ENCODE measurements at regions not wholly inside any gene's neighbourhood (a gene's known extent, or its start where the extent isn't known, plus 50 kb on each side); places are given as distances from the start of the nearest gene placed in this dataset.

DNA sequence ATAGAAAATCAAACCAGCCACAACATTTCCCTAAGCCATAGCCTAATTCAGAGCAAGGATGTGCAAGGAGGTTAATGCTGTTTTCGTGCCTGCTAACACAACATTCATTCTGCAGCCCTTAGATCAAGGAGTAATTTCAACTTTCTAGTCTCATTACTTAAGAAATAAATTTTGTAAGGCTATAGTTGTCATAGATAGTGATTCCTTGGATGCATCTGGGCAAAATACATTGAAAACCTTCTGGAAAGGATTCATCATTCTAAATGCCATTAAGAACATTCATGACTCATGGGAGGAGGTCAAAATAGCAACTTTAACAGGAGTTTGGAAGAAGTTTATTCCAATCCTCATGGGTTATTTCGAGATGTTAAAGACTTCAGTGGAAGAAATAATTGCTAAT, 283.2 kb downstream of the RPAP3 start:
- H3K27ac ChIP-seq, result no peak overlapping the region
- H3K4me1 ChIP-seq, result no peaks in the 10 kb centered on the region
- no peak for ATAC-seq
- H3K27me3 ChIP-seq (ENCODE audit: low read depth), result no peaks in the 10 kb centered on the region
- no peak overlapping the region for H3K4me3 ChIP-seq
- intact Hi-C loops (cut with DNase I), result no loop called here
- TF ChIP-seq CTCF (IDR thresholded peaks at IDR 0.05), result no peak
- H3K36me3 ChIP-seq, result no peaks in the 10 kb centered on the region
- H3K9me3 ChIP-seq, result no peaks in the 10 kb centered on the region
- DNase-seq, result no peak

DNA sequence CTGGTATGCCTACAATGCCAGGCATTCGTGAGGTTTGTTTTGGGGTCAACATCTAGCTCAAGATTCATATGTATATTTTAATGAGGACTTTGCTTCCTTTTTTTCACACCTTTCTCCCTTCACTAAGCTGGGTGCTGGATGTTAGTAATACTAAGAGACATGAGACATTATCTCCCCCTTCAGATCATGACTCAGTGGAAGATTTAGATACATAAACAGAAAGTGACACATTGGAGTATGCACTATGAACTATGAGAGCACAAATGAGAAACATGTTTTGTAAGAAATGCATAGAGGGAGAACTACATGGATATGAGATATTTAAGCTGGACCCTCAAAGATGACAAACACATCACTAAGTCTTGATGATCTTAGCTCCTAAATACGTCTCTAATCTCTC, 286.3 kb downstream of the RPAP3 start:
- no peak for ATAC-seq
- no peaks in the 10 kb centered on the region for H3K27me3 ChIP-seq (ENCODE audit: low read depth)
- no peak overlapping the region for H3K27ac ChIP-seq
- DNase-seq, result no peak
- H3K4me3 ChIP-seq, result no peak overlapping the region
- no peak for TF ChIP-seq CTCF (IDR thresholded peaks at IDR 0.05)
- no peaks in the 10 kb centered on the region for H3K4me1 ChIP-seq
- H3K36me3 ChIP-seq, result no peaks in the 10 kb centered on the region
- intact Hi-C loops (cut with DNase I), result no loop called here
- H3K9me3 ChIP-seq, result no peaks in the 10 kb centered on the region

DNA sequence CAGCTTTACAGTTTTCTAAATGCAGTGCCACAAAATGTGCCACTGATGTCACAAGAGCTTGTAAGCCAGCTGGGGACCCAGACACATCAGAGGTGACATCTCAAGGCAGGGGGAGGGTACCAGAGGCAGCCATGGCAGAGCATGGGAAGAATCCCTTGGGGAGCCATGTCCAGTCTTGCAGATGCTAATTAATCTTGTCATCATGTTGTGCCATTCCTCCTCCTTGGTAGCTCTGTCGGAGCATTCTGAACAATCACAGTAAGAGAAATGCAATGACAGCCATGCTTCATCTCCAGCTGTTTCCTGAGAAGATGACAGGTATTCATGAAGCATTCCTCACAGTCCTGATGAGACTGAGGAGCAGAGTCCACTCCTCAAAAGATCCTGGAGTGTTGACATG, 287.9 kb downstream of the RPAP3 start:
- Histone ChIP-seq H3K4me1 (no peaks in the 10 kb centered on the region), H3K4me3 (no peak overlapping the region), H3K27ac (no peak overlapping the region), H3K36me3 (no peaks in the 10 kb centered on the region), H3K27me3 (ENCODE audit: low read depth) (no peaks in the 10 kb centered on the region), H3K9me3 (no peaks in the 10 kb centered on the region)
- ATAC-seq (no peak), DNase-seq (no peak)
- no peak for TF ChIP-seq CTCF (IDR thresholded peaks at IDR 0.05)
- intact Hi-C loops (cut with DNase I), result no loop called here

GRCh38 chr12:47417121-47417520, 288.7 kb downstream of the RPAP3 start:
- Histone ChIP-seq H3K27ac (no peak overlapping the region), H3K4me3 (no peak overlapping the region), H3K36me3 (no peaks in the 10 kb centered on the region), H3K27me3 (ENCODE audit: low read depth) (no peaks in the 10 kb centered on the region), H3K4me1 (no peaks in the 10 kb centered on the region), H3K9me3 (no peaks in the 10 kb centered on the region)
- TF ChIP-seq CTCF (IDR thresholded peaks at IDR 0.05), result no peak
- ATAC-seq (no peak), DNase-seq (no peak)
- intact Hi-C loops (cut with DNase I), result no loop called here

GRCh38 chr12:47415054-47415453, 290.8 kb downstream of the RPAP3 start:
- ATAC-seq (no peak), DNase-seq (no peak)
- H3K4me3 ChIP-seq, result no peak overlapping the region
- intact Hi-C loops (cut with DNase I), result no loop called here
- H3K27ac ChIP-seq, result no peak overlapping the region
- no peaks in the 10 kb centered on the region for H3K27me3 ChIP-seq (ENCODE audit: low read depth)
- no peaks in the 10 kb centered on the region for H3K36me3 ChIP-seq
- H3K9me3 ChIP-seq, result no peaks in the 10 kb centered on the region
- H3K4me1 ChIP-seq, result no peaks in the 10 kb centered on the region
- TF ChIP-seq CTCF (IDR thresholded peaks at IDR 0.05), result no peak

GRCh38 chr12:47414511-47414910, 291.3 kb downstream of the RPAP3 start:
- intact Hi-C loops (cut with DNase I), result no loop called here

More at GRCh38 chr12:47414511-47414910, 291.3 kb downstream of the RPAP3 start:
- Histone ChIP-seq H3K4me3 (no peak overlapping the region), H3K36me3 (no peaks in the 10 kb centered on the region), H3K27ac (no peak overlapping the region), H3K27me3 (ENCODE audit: low read depth) (no peaks in the 10 kb centered on the region), H3K9me3 (no peaks in the 10 kb centered on the region), H3K4me1 (no peaks in the 10 kb centered on the region)
- TF ChIP-seq CTCF (IDR thresholded peaks at IDR 0.05), result no peak
- ATAC-seq (no peak), DNase-seq (no peak)
